Tibial nerve (tissue), 4 donors: ENCODE measurements at regions not wholly inside any gene's neighbourhood (a gene's known extent, or its start where the extent isn't known, plus 50 kb on each side); places are given as distances from the start of the nearest gene placed in this dataset.

Experiments
- DNase-seq, 2 donors: peaks; one replicate each; pipeline ENCODE4 v3.0.0-alpha.2; 2019; ENCODE audit warnings: low spot score in 2 of 2
- H3K27ac ChIP-seq, 4 donors: fragments of 200-600 bp; sonication (generic) in 3 of 4; one replicate each; pipeline ENCODE4 v1.5.1; 2017 to 2019; ENCODE audit warnings: mild to moderate bottlenecking in 1 of 4
- H3K27me3 ChIP-seq, 2 donors: fragments of 200-600 bp; sonication (generic) in 1 of 2; one replicate each; pipeline versions ENCODE4 v1.5.1 to v1.6.0; 2017 to 2019
- H3K36me3 ChIP-seq, 3 donors: fragments of 200-600 bp; sonication (generic); one replicate each; pipeline ENCODE4 v1.5.1; 2018 to 2019
- H3K4me1 ChIP-seq, 4 donors: fragments of 200-600 bp; sonication (generic) in 3 of 4; one replicate each; pipeline ENCODE4 v1.5.1; 2017 to 2019
- H3K4me3 ChIP-seq, 4 donors: fragments of 200-600 bp; sonication (generic) in 3 of 4; one replicate each; pipeline ENCODE4 v1.5.1; 2017 to 2019; ENCODE audit warnings: mild to moderate bottlenecking in 1 of 4, moderate library complexity in 1 of 4
- H3K9me3 ChIP-seq, 4 donors: fragments of 200-600 bp; sonication (generic) in 3 of 4; one replicate each; pipeline ENCODE4 v1.5.1; 2017 to 2019
- CTCF ChIP-seq, 5 experiments: fragments of 200-600 bp in 3 of 5; fragments of 450-650 bp in 2 of 5; sonication (generic) in 3 of 5; IDR thresholded peaks; one replicate each; pipeline ENCODE4 v1.5.1; 2016 to 2019; ENCODE audit warnings: antibody characterized with exemption in 5 of 5, mild to moderate bottlenecking in 3 of 5, moderate library complexity in 2 of 5
- EP300 ChIP-seq, 2 donors: sonication (generic); formaldehyde crosslinking; IDR thresholded peaks; one replicate each; pipeline ENCODE4 v1.6.1; 2017; ENCODE audit warnings: antibody characterized with exemption in 2 of 2, mild to moderate bottlenecking in 1 of 2
- POLR2A ChIP-seq, 2 donors: fragments of 450-650 bp; IDR thresholded peaks; one replicate each; pipeline ENCODE4 v1.6.1; 2017; ENCODE audit warnings: antibody characterized with exemption in 2 of 2, mild to moderate bottlenecking in 2 of 2, moderate library complexity in 2 of 2
- WGBS, 2 donors: methylation state at CpG; one replicate each; pipeline ENCODE4 v1.1.5; 2018; 5-methylcytosine and 5-hydroxymethylcytosine counted together

GRCh38 chr5:61801174-61801573 lies 469.1 kb downstream of the ZSWIM6 start:
- WGBS, 2 donors, result 75 to 77% methylated on average over 4 of the region's 4 CpGs
- TF ChIP-seq EP300 (IDR thresholded peaks at IDR 0.05) (no peak), POLR2A (IDR thresholded peaks at IDR 0.05) (no peak), CTCF (IDR thresholded peaks at IDR 0.05) (no peak)
- no peak for DNase-seq
- no peaks in the 10 kb centered on the region for H3K4me1 ChIP-seq
- no peak overlapping the region for H3K27ac ChIP-seq
- H3K4me3 ChIP-seq, result no peak overlapping the region
- H3K36me3 ChIP-seq, result no peaks in the 10 kb centered on the region
- no peaks in the 10 kb centered on the region for H3K9me3 ChIP-seq
- H3K27me3 ChIP-seq, result no peaks in the 10 kb centered on the region

GRCh38 chr5:61802456-61802855 lies 470.4 kb downstream of the ZSWIM6 start:
- Histone ChIP-seq H3K4me1 (no peaks in the 10 kb centered on the region), H3K36me3 (no peaks in the 10 kb centered on the region), H3K27me3 (no peaks in the 10 kb centered on the region), H3K27ac (no peak overlapping the region), H3K9me3 (no peaks in the 10 kb centered on the region), H3K4me3 (no peak overlapping the region)
- no peak for TF ChIP-seq EP300 (IDR thresholded peaks at IDR 0.05)
- no peak for TF ChIP-seq POLR2A (IDR thresholded peaks at IDR 0.05)
- TF ChIP-seq CTCF (IDR thresholded peaks at IDR 0.05), result no peak
- WGBS, 2 donors, result 42 to 66% methylated on average over 2 of the region's 2 CpGs
- no peak for DNase-seq

GRCh38 chr5:61805101-61805500 lies 473.0 kb downstream of the ZSWIM6 start:
- Histone ChIP-seq H3K9me3 (no peaks in the 10 kb centered on the region), H3K36me3 (no peaks in the 10 kb centered on the region), H3K4me3 (no peak overlapping the region), H3K27me3 (no peaks in the 10 kb centered on the region), H3K27ac (no peak overlapping the region), H3K4me1 (no peaks in the 10 kb centered on the region)
- WGBS, 2 donors, result 62 to 75% methylated on average over 5 of the region's 5 CpGs
- DNase-seq, result no peak
- TF ChIP-seq EP300 (IDR thresholded peaks at IDR 0.05) (no peak), CTCF (IDR thresholded peaks at IDR 0.05) (no peak), POLR2A (IDR thresholded peaks at IDR 0.05) (no peak)

GRCh38 chr5:61806491-61807020 lies 474.5 kb downstream of the ZSWIM6 start:
- 73 to 76% methylated on average over 3 of the region's 3 CpGs for WGBS, 2 donors
- no peaks in the 10 kb centered on the region for H3K27me3 ChIP-seq
- H3K9me3 ChIP-seq, result no peaks in the 10 kb centered on the region
- TF ChIP-seq POLR2A (IDR thresholded peaks at IDR 0.05), result no peak
- TF ChIP-seq EP300 (IDR thresholded peaks at IDR 0.05), result no peak
- no peak for TF ChIP-seq CTCF (IDR thresholded peaks at IDR 0.05)
- no peaks in the 10 kb centered on the region for H3K4me1 ChIP-seq
- H3K36me3 ChIP-seq, result no peaks in the 10 kb centered on the region
- no peak overlapping the region for H3K4me3 ChIP-seq
- no peak overlapping the region for H3K27ac ChIP-seq
- no peak for DNase-seq

- no peaks in the 10 kb centered on the region for H3K27me3 ChIP-seq
- H3K27ac ChIP-seq, result no peak overlapping the region
- H3K4me1 ChIP-seq, result no peaks in the 10 kb centered on the region
- no peaks in the 10 kb centered on the region for H3K36me3 ChIP-seq
- WGBS, 2 donors, result 78 to 88% methylated on average over 3 of the region's 3 CpGs
- no peak for DNase-seq
- TF ChIP-seq POLR2A (IDR thresholded peaks at IDR 0.05) (no peak), EP300 (IDR thresholded peaks at IDR 0.05) (no peak), CTCF (IDR thresholded peaks at IDR 0.05) (no peak)
- no peak overlapping the region for H3K4me3 ChIP-seq
- H3K9me3 ChIP-seq, result no peaks in the 10 kb centered on the region
Observed at GRCh38 chr5:61808091-61808490, 476.0 kb downstream of the ZSWIM6 start.
